SU-DHL-6 (cell line): ENCODE measurements at regions not wholly inside any gene's neighbourhood (a gene's known extent, or its start where the extent isn't known, plus 50 kb on each side); places are given as distances from the start of the nearest gene placed in this dataset.

ENCODE experiments used
- H2AFZ ChIP-seq: fragments of 200-600 bp; sonication (generic); 2 replicates; pipeline ENCODE4 v1.6.1; 2014; ENCODE audit warnings: low read depth, mild to moderate bottlenecking, moderate library complexity, mixed read lengths, antibody characterized with exemption, low read length; ENCODE audit not compliant: severe bottlenecking
- H3F3A ChIP-seq: fragments of 200-600 bp; shearing (Covaris generic); 2 replicates; pipeline ENCODE4 v1.6.0; 2016; ENCODE audit warnings: antibody characterized with exemption, mild to moderate bottlenecking; ENCODE audit not compliant: insufficient read depth
- H3K27ac ChIP-seq: fragments of 200-600 bp; sonication (generic); 2 replicates; pipeline ENCODE4 v1.5.1; 2016; ENCODE audit warnings: low read depth, mild to moderate bottlenecking, low read length, moderate library complexity, mixed read lengths
- H3K27me3 ChIP-seq: fragments of 200-600 bp; sonication (generic), shearing (Covaris generic); 2 replicates; pipeline ENCODE4 v1.6.0; 2014; ENCODE audit warnings: mild to moderate bottlenecking, low read length
- H3K36me3 ChIP-seq: fragments of 200-600 bp; sonication (generic); 2 replicates; pipeline ENCODE4 v1.6.1; 2014; ENCODE audit warnings: mild to moderate bottlenecking, low read length, mixed read lengths
- H3K4me2 ChIP-seq: fragments of 300-600, 200-600 bp; shearing (Covaris generic), sonication (generic); 2 replicates; pipeline ENCODE4 v1.6.0; 2014; ENCODE audit warnings: low read length, low read depth, mild to moderate bottlenecking; ENCODE audit not compliant: poor library complexity, severe bottlenecking
- H3K4me3 ChIP-seq: fragments of 200-600 bp; sonication (generic); 2 replicates; pipeline ENCODE4 v1.5.1; 2014; ENCODE audit warnings: antibody characterized with exemption, low read length, mild to moderate bottlenecking, mixed read lengths; ENCODE audit not compliant: insufficient read depth, poor library complexity, severe bottlenecking
- H3K79me2 ChIP-seq: fragments of 200-600 bp; sonication (generic); 2 replicates; pipeline ENCODE4 v1.6.1; 2014; ENCODE audit warnings: mild to moderate bottlenecking, low read length, moderate library complexity; ENCODE audit not compliant: insufficient read depth
- H3K9ac ChIP-seq: fragments of 200-600 bp; sonication (generic); 2 replicates; pipeline ENCODE4 v1.7.0; 2014; ENCODE audit warnings: mild to moderate bottlenecking, low read length
- H3K9me2 ChIP-seq: fragments of 200-600 bp; sonication (generic); replicated peaks from 2 replicates; pipeline ENCODE4 v1.6.1; 2014; ENCODE audit warnings: low read length; ENCODE audit not compliant: insufficient read depth
- H3K9me3 ChIP-seq: fragments of 200-600 bp; sonication (generic); 2 replicates; pipeline ENCODE4 v1.6.1; 2014; ENCODE audit warnings: low read length, mixed read lengths; ENCODE audit not compliant: insufficient read depth
- H4K20me1 ChIP-seq: fragments of 200-600 bp; sonication (generic); 2 replicates; pipeline ENCODE4 v1.6.1; 2014; ENCODE audit warnings: low read depth, mild to moderate bottlenecking, antibody characterized with exemption, low read length, moderate library complexity, mixed read lengths
- CTCF ChIP-seq: fragments of 200-600 bp; sonication (generic); IDR thresholded peaks from one replicate; pipeline ENCODE4 v1.5.1; 2017; ENCODE audit warnings: antibody characterized with exemption, mild to moderate bottlenecking, low read length, moderate library complexity; ENCODE audit not compliant: insufficient read depth, poor library complexity, severe bottlenecking
- EZH2phosphoT487 ChIP-seq: fragments of 200-600 bp; sonication (generic), shearing (Covaris generic); conservative IDR thresholded peaks from 2 replicates; pipeline ENCODE4 v1.6.1; 2018; ENCODE audit warnings: mild to moderate bottlenecking, antibody characterized with exemption, low read length, moderate library complexity, mixed read lengths

GRCh38 chr11:116567721-116568242 is 205.0 kb downstream of the BUD13 start:
- no peaks in the 10 kb centered on the region for H3K27me3 ChIP-seq
- no peak overlapping the region for H3K9ac ChIP-seq
- H3K9me2 ChIP-seq = no peaks in the 10 kb centered on the region
- H3K4me2 ChIP-seq = no peak overlapping the region
- H3K4me3 ChIP-seq = no peak overlapping the region
- no peak overlapping the region for H2AFZ ChIP-seq
- H3K9me3 ChIP-seq = no peaks in the 10 kb centered on the region
- H3K36me3 ChIP-seq = no peaks in the 10 kb centered on the region
- H3K79me2 ChIP-seq = no peaks in the 10 kb centered on the region
- H4K20me1 ChIP-seq = no peaks in the 10 kb centered on the region
- H3K27ac ChIP-seq = no peak overlapping the region
- TF ChIP-seq EZH2phosphoT487 (no peak), CTCF (no peak)
- H3F3A ChIP-seq = no peaks in the 10 kb centered on the region

- Histone ChIP-seq H3K27me3 (no peaks in the 10 kb centered on the region), H3K4me3 (no peak overlapping the region), H3K4me2 (no peak overlapping the region), H3K9me3 (no peaks in the 10 kb centered on the region), H4K20me1 (no peaks in the 10 kb centered on the region), H3F3A (no peaks in the 10 kb centered on the region), H2AFZ (no peak overlapping the region), H3K27ac (no peak overlapping the region), H3K9me2 (no peaks in the 10 kb centered on the region), H3K79me2 (no peaks in the 10 kb centered on the region), H3K9ac (no peak overlapping the region), H3K36me3 (no peaks in the 10 kb centered on the region)
- no peak for TF ChIP-seq EZH2phosphoT487
- no peak for TF ChIP-seq CTCF
Measured at GRCh38 chr11:116563712-116564047, 209.1 kb downstream of the BUD13 start.

GRCh38 chr11:116563028-116563711 is 209.6 kb downstream of the BUD13 start:
- H3K9me2 ChIP-seq = no peaks in the 10 kb centered on the region

More at GRCh38 chr11:116563028-116563711, 209.6 kb downstream of the BUD13 start:
- H3K9me3 ChIP-seq = no peaks in the 10 kb centered on the region
- TF ChIP-seq CTCF (no peak), EZH2phosphoT487 (no peak)
- H4K20me1 ChIP-seq = no peaks in the 10 kb centered on the region
- H3K27ac ChIP-seq = no peak overlapping the region
- H3K27me3 ChIP-seq = no peaks in the 10 kb centered on the region
- H3K9ac ChIP-seq = no peak overlapping the region
- no peak overlapping the region for H2AFZ ChIP-seq
- no peak overlapping the region for H3K4me2 ChIP-seq
- H3F3A ChIP-seq = no peaks in the 10 kb centered on the region
- no peaks in the 10 kb centered on the region for H3K36me3 ChIP-seq
- H3K4me3 ChIP-seq = no peak overlapping the region
- no peaks in the 10 kb centered on the region for H3K79me2 ChIP-seq
